ENCODE measurements at regions not wholly inside any gene's neighbourhood (a gene's known extent, or its start where the extent isn't known, plus 50 kb on each side); places are given as distances from the start of the nearest gene placed in this dataset.
A peak's percentile ranks its signal among the peaks of the same experiment; 100 is the strongest.

- no TSS peak for BruUV-seq (replicated peaks)
- H3K4me1 ChIP-seq (replicated peaks in 1 of 2; ENCODE audit: control insufficient read depth in 2 of 2, insufficient read depth in 2 of 2, low read length in 2 of 2), result no peaks in the 10 kb centered on the region
- no peak overlapping the region for H3K4me2 ChIP-seq (ENCODE audit: insufficient read depth, low read length)
- H3K9me1 ChIP-seq (ENCODE audit: control insufficient read depth, insufficient read depth, low read length), result no peaks in the 10 kb centered on the region
- H3K36me3 ChIP-seq (ENCODE audit: control insufficient read depth, insufficient read depth, low read length), result no peaks in the 10 kb centered on the region
- peaks cover 2% of the 10 kb centered on the region; the same call in 1 of the 2 replicates for H3K9me3 ChIP-seq (replicated peaks; ENCODE audit: control insufficient read depth, insufficient read depth, low read depth, low read length)
- intact Hi-C loops (cut with micrococcal nuclease), result no loop called here
- WGBS (ENCODE audit: insufficient coverage, low coverage, missing lambda C conversion rate), result 2% methylated on average over 4 of the region's 4 CpGs
- H3K9ac ChIP-seq (ENCODE audit: insufficient read depth in 1 of 2, low read depth in 2 of 2, low read length in 2 of 2), result no peak overlapping the region
- CTCF ChIA-PET (ENCODE audit: low intra/inter-chr PET ratio), result no interaction called here
- H3K79me2 ChIP-seq (ENCODE audit: control insufficient read depth, insufficient read depth, low read length), result no peaks in the 10 kb centered on the region
- no peak overlapping the region for H3K27ac ChIP-seq (ENCODE audit: extremely low read depth, low read depth, low read length)
- in situ Hi-C loops (cut with MboI), result no loop called here
- no peak overlapping the region for H2AFZ ChIP-seq (ENCODE audit: low read depth, low read length)
- ATAC-seq (no peak), FAIRE-seq (no peak), DNase-seq (ENCODE audit: extremely low read depth in 1 of 4, low spot score in 3 of 4) (no peak)
- H3K4me3 ChIP-seq, result no peak overlapping the region
- POLR2A ChIA-PET, result interaction anchor here (0.9 kb wide), 1 partner anchor 45 kb away, joined by 3 read pairs; no protein-coding TSS in a partner anchor
- H4K20me1 ChIP-seq (replicated peaks; ENCODE audit: control insufficient read depth, insufficient read depth, low read length), result no peaks in the 10 kb centered on the region
- H3K27me3 ChIP-seq (ENCODE audit: control insufficient read depth in 2 of 2, insufficient read depth in 2 of 2, low read length in 2 of 2), result no peaks in the 10 kb centered on the region
- no peak for TF ChIP-seq JUND (IDR thresholded peaks at IDR 0.05; ENCODE audit: borderline replicate concordance, low read depth, low read length)
- TF ChIP-seq JUND (tag; IDR thresholded peaks at IDR 0.05; ENCODE audit: borderline replicate concordance, low read depth, low read length), result no peak
- TF ChIP-seq KLF16 (IDR thresholded peaks at IDR 0.05), result 0 out of 2 replicates have a peak, but pooled peaks have one; percentile 33
- TF ChIP-seq CTCF (IDR thresholded peaks at IDR 0.05 in 2 of 3, conservative IDR thresholded peaks at IDR 0.05 in 1 of 3; ENCODE audit: insufficient read depth in 2 of 3, low read depth in 1 of 3, low read length in 3 of 3), result 0 out of 6 replicates have a peak, but pooled peaks of 1 of the 3 experiments have one; percentile 7
- TF ChIP-seq RAD21 (CRISPR knock-in tag; conservative IDR thresholded peaks at IDR 0.05 in 1 of 2, IDR thresholded peaks at IDR 0.05 in 1 of 2), result peak in 1 of 2 experiments; percentile 46; a peak in 1 of 4 replicates
- TF ChIP-seq SIX5 (IDR thresholded peaks at IDR 0.05; ENCODE audit: borderline replicate concordance in 1 of 2, insufficient read depth in 1 of 2, low read depth in 1 of 2, low read length in 2 of 2), result no peak
Measured at GRCh38 chr13:91158017-91158395, 189.5 kb upstream of the MIR17HG start.

Data from K562 (cell line).